H1 (cell line): ENCODE measurements at regions not wholly inside any gene's neighbourhood (a gene's known extent, or its start where the extent isn't known, plus 50 kb on each side); places are given as distances from the start of the nearest gene placed in this dataset.

Experiments used
- CBX8 ChIP-seq: fragments of 300-800, 300-1000 bp; sonication (generic); IDR thresholded peaks from 2 replicates; pipeline ENCODE4 v1.7.1; 2016; ENCODE audit warnings: low read depth, low read length, borderline replicate concordance
- CTCF ChIP-seq, 3 experiments: IDR thresholded peaks; 1 replicate in 2 of 3; 2 replicates in 1 of 3; pipeline versions ENCODE4 v1.5.1 to v1.6.1; 2011; ENCODE audit warnings: low read length in 3 of 3, mild to moderate bottlenecking in 3 of 3, inconsistent platforms in 2 of 3, low read depth in 1 of 3, moderate library complexity in 1 of 3; ENCODE audit not compliant: insufficient read depth in 1 of 3; ENCODE audit errors: control extremely low read depth in 1 of 3
- EZH2 ChIP-seq: fragments of 200-600 bp; sonication (generic); IDR thresholded peaks from 2 replicates; pipeline ENCODE4 v1.7.1; 2012; ENCODE audit warnings: low read depth, mild to moderate bottlenecking, moderate library complexity, low read length, inconsistent platforms; ENCODE audit not compliant: severe bottlenecking
- JUN ChIP-seq: IDR thresholded peaks from 2 replicates; pipeline ENCODE4 v1.6.1; 2011; ENCODE audit warnings: low read depth, mild to moderate bottlenecking, improper control_type of control experiment, low read length
- JUND ChIP-seq: IDR thresholded peaks from 2 replicates; pipeline ENCODE4 v1.6.1; 2011; ENCODE audit warnings: mild to moderate bottlenecking, improper control_type of control experiment, low read length
- KDM1A ChIP-seq: fragments of 200-600, 300-600 bp; sonication (generic); IDR thresholded peaks from 2 replicates; pipeline ENCODE4 v1.7.1; 2016; ENCODE audit warnings: mild to moderate bottlenecking, low read length, borderline replicate concordance
- SP1 ChIP-seq: IDR thresholded peaks from 2 replicates; pipeline ENCODE4 v1.6.1; 2011; ENCODE audit warnings: low read depth, low read length
- TEAD4 ChIP-seq: IDR thresholded peaks from 2 replicates; pipeline ENCODE4 v1.6.1; 2012; ENCODE audit warnings: low read depth, low read length, inconsistent platforms, mixed read lengths
- TF ChIP-seq, protein P1 (sequence below): IDR thresholded peaks from 2 replicates; pipeline ENCODE4 v1.6.1; 2011; ENCODE audit warnings: low read depth, mild to moderate bottlenecking, low read length; ENCODE audit not compliant: insufficient read depth

- no peak for TF ChIP-seq TEAD4
- TF ChIP-seq CBX8, result no peak
- no peak for TF ChIP-seq KDM1A
- no peak for TF ChIP-seq JUND
- no peak for TF ChIP-seq JUN
- TF ChIP-seq CTCF (IDR thresholded peaks at IDR 0.05; ENCODE audit: control extremely low read depth in 1 of 3, insufficient read depth in 1 of 3, low read depth in 1 of 3, low read length in 3 of 3), result no peak
- TF ChIP-seq, protein P1, sequence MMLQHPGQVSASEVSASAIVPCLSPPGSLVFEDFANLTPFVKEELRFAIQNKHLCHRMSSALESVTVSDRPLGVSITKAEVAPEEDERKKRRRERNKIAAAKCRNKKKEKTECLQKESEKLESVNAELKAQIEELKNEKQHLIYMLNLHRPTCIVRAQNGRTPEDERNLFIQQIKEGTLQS, result no peak
- no peak for TF ChIP-seq SP1
- no peak for TF ChIP-seq EZH2
Measured at GRCh38 chrX:69067841-69068240, 97.4 kb downstream of the PJA1 start.
